Suprapubic skin (tissue), 4 donors: ENCODE measurements at regions not wholly inside any gene's neighbourhood (a gene's known extent, or its start where the extent isn't known, plus 50 kb on each side); places are given as distances from the start of the nearest gene placed in this dataset.

Source experiments
- CTCF ChIP-seq, 2 donors: fragments of 200-600 bp in 1 of 2; fragments of 450-650 bp in 1 of 2; sonication (generic) in 1 of 2; IDR thresholded peaks; one replicate each; pipeline ENCODE4 v1.5.1; 2016 to 2019; ENCODE audit warnings: antibody characterized with exemption in 2 of 2, mild to moderate bottlenecking in 1 of 2, moderate library complexity in 1 of 2
- POLR2A ChIP-seq, 2 donors: fragments of 450-650 bp; IDR thresholded peaks; one replicate each; pipeline ENCODE4 v1.6.1; 2017; ENCODE audit warnings: antibody characterized with exemption in 2 of 2, mild to moderate bottlenecking in 2 of 2, moderate library complexity in 2 of 2
- POLR2AphosphoS5 ChIP-seq, 3 donors: sonication (generic); formaldehyde crosslinking; IDR thresholded peaks; one replicate each; pipeline ENCODE4 v1.6.1; 2017; ENCODE audit warnings: antibody characterized with exemption in 3 of 3

- TF ChIP-seq CTCF (IDR thresholded peaks at IDR 0.05) (no peak), POLR2A (IDR thresholded peaks at IDR 0.05) (no peak), POLR2AphosphoS5 (IDR thresholded peaks at IDR 0.05) (no peak)
Observed at GRCh38 chr6:19557191-19557590, 280.0 kb upstream of the ID4 start.
